IPS-18a (cell line): ENCODE measurements at regions not wholly inside any gene's neighbourhood (a gene's known extent, or its start where the extent isn't known, plus 50 kb on each side); places are given as distances from the start of the nearest gene placed in this dataset.

Experiments used
- H3K27ac ChIP-seq: one replicate; pipeline ENCODE4 v1.5.1; 2013; ENCODE audit warnings: low read length
- H3K27me3 ChIP-seq: one replicate; pipeline ENCODE4 v1.6.1; 2013; ENCODE audit warnings: mild to moderate bottlenecking, low read length; ENCODE audit not compliant: control insufficient read depth, insufficient read depth
- H3K36me3 ChIP-seq: one replicate; pipeline ENCODE4 v1.6.1; 2013; ENCODE audit warnings: low read depth, low read length; ENCODE audit not compliant: control insufficient read depth
- H3K4me1 ChIP-seq: one replicate; pipeline ENCODE4 v1.6.1; 2013; ENCODE audit warnings: low read depth, low read length; ENCODE audit not compliant: control insufficient read depth
- H3K4me3 ChIP-seq: one replicate; pipeline ENCODE4 v1.5.1; 2013; ENCODE audit warnings: low read length
- H3K9ac ChIP-seq: one replicate; pipeline ENCODE4 v1.6.1; 2013; ENCODE audit warnings: mild to moderate bottlenecking, low read length, moderate library complexity
- H3K9me3 ChIP-seq: one replicate; pipeline ENCODE4 v1.6.1; 2013; ENCODE audit warnings: low read depth, low read length; ENCODE audit not compliant: control insufficient read depth

DNA sequence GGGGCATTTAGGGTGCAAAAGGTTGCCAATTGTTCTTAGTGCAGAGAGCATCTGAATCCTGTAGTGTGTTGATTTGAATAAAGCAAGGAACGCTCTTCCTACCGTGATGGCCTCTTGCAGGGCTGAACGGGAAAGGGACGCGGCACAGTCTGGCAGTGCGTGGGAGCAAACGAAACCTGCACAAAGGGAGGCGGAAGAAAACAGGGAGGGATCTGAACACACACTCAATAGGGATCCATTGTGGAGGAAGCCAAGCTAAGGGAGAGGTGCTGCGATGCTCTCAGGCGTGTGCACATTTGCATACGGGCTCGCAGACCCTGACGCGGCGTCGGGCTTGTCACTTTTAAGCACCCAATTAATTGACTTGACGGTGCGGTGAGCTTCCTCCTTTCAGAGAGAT lies 414.0 kb upstream of the IRX1 start:
- Histone ChIP-seq H3K27me3 (peaks cover 19% of the 10 kb centered on the region), H3K4me3 (peak overlapping the region; percentile 25), H3K27ac (no peak overlapping the region), H3K9ac (no peak overlapping the region), H3K4me1 (peaks cover 33% of the 10 kb centered on the region), H3K36me3 (no peaks in the 10 kb centered on the region), H3K9me3 (no peaks in the 10 kb centered on the region)

GRCh38 chr5:3180636-3181035 lies 415.0 kb upstream of the IRX1 start:
- H3K4me3 ChIP-seq: no peak overlapping the region
- no peaks in the 10 kb centered on the region for H3K9me3 ChIP-seq
- peaks cover 27% of the 10 kb centered on the region for H3K4me1 ChIP-seq
- peaks cover 19% of the 10 kb centered on the region for H3K27me3 ChIP-seq
- H3K36me3 ChIP-seq: no peaks in the 10 kb centered on the region
- H3K9ac ChIP-seq: no peak overlapping the region
- H3K27ac ChIP-seq: no peak overlapping the region

DNA sequence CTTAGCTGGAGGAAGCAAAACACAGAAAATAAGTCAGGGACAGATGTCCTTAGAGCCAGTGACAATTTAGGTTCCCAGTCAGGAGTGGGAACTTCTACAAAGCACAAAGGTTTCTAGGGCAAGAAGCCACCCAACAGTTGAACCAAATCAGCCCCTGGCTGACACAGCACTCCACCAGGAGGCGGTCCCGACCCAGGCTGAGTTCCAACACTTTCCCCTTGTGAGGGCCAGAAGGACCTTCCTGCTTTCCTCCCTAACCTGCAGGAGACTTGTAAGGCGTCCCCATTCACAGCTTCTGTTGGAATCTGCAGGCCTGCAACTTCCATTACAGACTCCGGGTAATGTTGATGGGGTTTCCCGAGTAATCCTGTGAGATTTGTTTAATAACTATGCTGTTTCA lies 416.4 kb upstream of the IRX1 start:
- Histone ChIP-seq H3K27ac (no peak overlapping the region), H3K4me1 (peaks cover 24% of the 10 kb centered on the region), H3K4me3 (no peak overlapping the region), H3K9me3 (no peaks in the 10 kb centered on the region), H3K9ac (no peak overlapping the region), H3K36me3 (no peaks in the 10 kb centered on the region), H3K27me3 (peaks cover 19% of the 10 kb centered on the region)

- Histone ChIP-seq H3K9me3 (no peaks in the 10 kb centered on the region), H3K4me3 (no peak overlapping the region), H3K4me1 (peaks cover 24% of the 10 kb centered on the region), H3K27me3 (peaks cover 19% of the 10 kb centered on the region), H3K27ac (no peak overlapping the region), H3K9ac (no peak overlapping the region), H3K36me3 (no peaks in the 10 kb centered on the region)
These were observed 418.3 kb upstream of the IRX1 start for GRCh38 chr5:3177338-3177737.

GRCh38 chr5:3175416-3175815 lies 420.2 kb upstream of the IRX1 start:
- no peak overlapping the region for H3K27ac ChIP-seq
- H3K4me1 ChIP-seq: peaks cover 8% of the 10 kb centered on the region
- no peak overlapping the region for H3K4me3 ChIP-seq
- no peaks in the 10 kb centered on the region for H3K9me3 ChIP-seq
- no peaks in the 10 kb centered on the region for H3K36me3 ChIP-seq
- no peak overlapping the region for H3K9ac ChIP-seq
- H3K27me3 ChIP-seq: peaks cover 4% of the 10 kb centered on the region

DNA sequence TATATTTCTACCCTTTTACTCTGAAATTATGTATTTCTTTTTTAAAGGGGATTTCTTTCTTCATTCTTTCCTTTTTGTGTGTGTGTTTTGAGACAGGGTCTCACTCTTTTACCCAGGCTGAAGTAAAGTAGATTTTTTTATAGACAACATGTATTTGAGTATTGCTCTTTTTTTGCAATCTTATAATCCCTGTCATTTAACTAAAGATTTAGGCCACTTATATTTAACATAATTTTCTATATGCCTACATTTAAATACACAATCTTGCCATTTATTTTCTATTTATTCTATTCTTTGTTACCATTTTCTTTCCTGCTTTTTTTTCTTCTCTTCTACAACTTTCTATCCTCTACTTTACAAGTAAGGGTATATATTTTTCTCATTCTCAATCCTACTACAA lies 416.0 kb upstream of the IRX2 start:
- Histone ChIP-seq H3K9ac (no peak overlapping the region), H3K9me3 (peaks cover 16% of the 10 kb centered on the region), H3K4me3 (no peak overlapping the region), H3K36me3 (no peaks in the 10 kb centered on the region), H3K4me1 (no peaks in the 10 kb centered on the region), H3K27ac (no peak overlapping the region), H3K27me3 (no peaks in the 10 kb centered on the region)

GRCh38 chr5:3163626-3164025 lies 412.1 kb upstream of the IRX2 start:
- H3K27me3 ChIP-seq: no peaks in the 10 kb centered on the region
- peaks cover 12% of the 10 kb centered on the region for H3K9me3 ChIP-seq
- H3K4me1 ChIP-seq: no peaks in the 10 kb centered on the region
- H3K9ac ChIP-seq: no peak overlapping the region
- H3K27ac ChIP-seq: no peak overlapping the region
- no peaks in the 10 kb centered on the region for H3K36me3 ChIP-seq
- H3K4me3 ChIP-seq: no peak overlapping the region

- H3K27ac ChIP-seq: no peak overlapping the region
- H3K4me3 ChIP-seq: no peak overlapping the region
- H3K27me3 ChIP-seq: no peaks in the 10 kb centered on the region
- H3K4me1 ChIP-seq: no peaks in the 10 kb centered on the region
- H3K9ac ChIP-seq: no peak overlapping the region
- no peaks in the 10 kb centered on the region for H3K9me3 ChIP-seq
- H3K36me3 ChIP-seq: no peaks in the 10 kb centered on the region
These were observed 410.2 kb upstream of the IRX2 start for GRCh38 chr5:3161672-3162071.

- Histone ChIP-seq H3K9me3 (no peaks in the 10 kb centered on the region), H3K9ac (no peak overlapping the region), H3K36me3 (no peaks in the 10 kb centered on the region), H3K4me1 (peaks cover 5% of the 10 kb centered on the region), H3K27me3 (no peaks in the 10 kb centered on the region), H3K27ac (no peak overlapping the region), H3K4me3 (no peak overlapping the region)
These were observed 405.7 kb upstream of the IRX2 start for GRCh38 chr5:3157214-3157613.

DNA sequence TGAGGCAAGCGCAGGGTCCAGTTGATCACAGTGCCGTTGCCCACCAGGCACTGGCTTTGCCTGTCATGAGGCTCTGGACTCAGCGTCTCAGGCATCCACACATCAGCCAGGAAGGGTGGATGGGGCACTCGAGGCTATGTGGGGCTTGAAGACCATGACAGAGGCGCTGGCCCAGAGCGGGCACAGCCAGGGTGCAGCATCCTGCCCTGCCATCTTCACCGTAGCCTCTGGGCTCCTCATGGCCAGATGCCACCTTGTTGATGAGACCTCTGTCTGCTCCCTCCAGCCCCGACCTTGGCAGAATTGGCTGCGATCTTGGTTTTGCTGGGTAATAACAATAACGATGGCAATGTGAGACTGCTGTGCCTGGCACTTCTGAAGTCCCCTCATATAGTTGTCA lies 404.2 kb upstream of the IRX2 start:
- Histone ChIP-seq H3K27me3 (no peaks in the 10 kb centered on the region), H3K27ac (no peak overlapping the region), H3K36me3 (no peaks in the 10 kb centered on the region), H3K9me3 (no peaks in the 10 kb centered on the region), H3K4me3 (no peak overlapping the region), H3K9ac (no peak overlapping the region), H3K4me1 (peaks cover 5% of the 10 kb centered on the region)

DNA sequence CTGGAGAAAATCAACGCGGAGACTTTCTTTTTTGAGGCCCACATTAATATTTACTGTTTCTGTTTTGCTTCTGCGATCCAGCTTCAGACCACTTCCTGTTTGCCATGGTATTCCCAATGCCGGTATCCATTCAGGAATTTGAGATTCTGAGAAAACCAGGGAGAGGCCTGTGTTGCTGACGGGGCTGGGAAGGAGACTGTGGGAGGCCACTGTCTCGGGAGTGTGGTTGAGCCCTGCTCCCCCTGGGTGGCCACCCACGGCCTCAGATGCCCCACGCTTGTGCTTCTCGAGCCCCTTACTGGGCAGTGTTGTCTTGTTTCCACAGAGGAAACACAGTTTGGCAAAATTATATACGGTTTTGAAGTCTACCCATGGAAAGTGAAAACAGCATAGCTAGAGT lies 403.6 kb upstream of the IRX2 start:
- Histone ChIP-seq H3K36me3 (no peaks in the 10 kb centered on the region), H3K27me3 (no peaks in the 10 kb centered on the region), H3K27ac (no peak overlapping the region), H3K4me3 (no peak overlapping the region), H3K4me1 (peaks cover 5% of the 10 kb centered on the region), H3K9ac (no peak overlapping the region), H3K9me3 (no peaks in the 10 kb centered on the region)

GRCh38 chr5:3153906-3154305 lies 402.4 kb upstream of the IRX2 start:
- H3K9ac ChIP-seq: no peak overlapping the region
- H3K27ac ChIP-seq: no peak overlapping the region
- H3K36me3 ChIP-seq: no peaks in the 10 kb centered on the region
- H3K9me3 ChIP-seq: no peaks in the 10 kb centered on the region
- H3K27me3 ChIP-seq: no peaks in the 10 kb centered on the region
- no peak overlapping the region for H3K4me3 ChIP-seq
- peaks cover 5% of the 10 kb centered on the region for H3K4me1 ChIP-seq
